ENCODE measurements at regions not wholly inside any gene's neighbourhood (a gene's known extent, or its start where the extent isn't known, plus 50 kb on each side); places are given as distances from the start of the nearest gene placed in this dataset.
A peak's percentile ranks its signal among the peaks of the same experiment; 100 is the strongest.

DNA sequence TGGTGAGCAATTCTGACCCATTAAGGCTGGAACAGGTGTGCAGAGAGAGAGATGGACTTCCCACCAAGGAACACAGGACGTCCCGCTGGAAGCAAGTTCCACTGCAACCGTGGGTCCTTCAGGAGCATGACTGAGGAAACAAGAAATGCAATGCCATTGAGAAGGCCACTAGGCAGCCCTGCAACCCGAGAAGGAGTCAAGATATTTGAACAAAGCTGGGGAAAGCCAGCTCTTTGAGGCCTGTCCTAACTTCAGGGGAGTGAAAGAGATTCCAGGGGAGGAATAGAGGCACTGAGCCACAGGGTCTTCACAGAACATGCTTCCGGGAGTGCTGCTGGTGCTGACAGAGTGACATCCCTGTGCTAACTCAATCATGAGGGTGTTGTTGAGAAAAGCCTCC lies 153.8 kb upstream of the ZNF236 start:
- Histone ChIP-seq H3K36me3 (replicated peaks) (no peaks in the 10 kb centered on the region), H3K27me3 (replicated peaks) (no peaks in the 10 kb centered on the region), H3K4me3 (ENCODE audit: low read depth, low read length) (no peak overlapping the region), H3K27ac (no peak overlapping the region)
- no peak for DNase-seq
- in situ Hi-C loops (cut with HindIII; ENCODE audit: low pct_ligation_motif_present, low sequenced_read_pairs): no loop called here
- TF ChIP-seq, protein P1, sequence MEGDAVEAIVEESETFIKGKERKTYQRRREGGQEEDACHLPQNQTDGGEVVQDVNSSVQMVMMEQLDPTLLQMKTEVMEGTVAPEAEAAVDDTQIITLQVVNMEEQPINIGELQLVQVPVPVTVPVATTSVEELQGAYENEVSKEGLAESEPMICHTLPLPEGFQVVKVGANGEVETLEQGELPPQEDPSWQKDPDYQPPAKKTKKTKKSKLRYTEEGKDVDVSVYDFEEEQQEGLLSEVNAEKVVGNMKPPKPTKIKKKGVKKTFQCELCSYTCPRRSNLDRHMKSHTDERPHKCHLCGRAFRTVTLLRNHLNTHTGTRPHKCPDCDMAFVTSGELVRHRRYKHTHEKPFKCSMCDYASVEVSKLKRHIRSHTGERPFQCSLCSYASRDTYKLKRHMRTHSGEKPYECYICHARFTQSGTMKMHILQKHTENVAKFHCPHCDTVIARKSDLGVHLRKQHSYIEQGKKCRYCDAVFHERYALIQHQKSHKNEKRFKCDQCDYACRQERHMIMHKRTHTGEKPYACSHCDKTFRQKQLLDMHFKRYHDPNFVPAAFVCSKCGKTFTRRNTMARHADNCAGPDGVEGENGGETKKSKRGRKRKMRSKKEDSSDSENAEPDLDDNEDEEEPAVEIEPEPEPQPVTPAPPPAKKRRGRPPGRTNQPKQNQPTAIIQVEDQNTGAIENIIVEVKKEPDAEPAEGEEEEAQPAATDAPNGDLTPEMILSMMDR (IDR thresholded peaks at IDR 0.05; ENCODE audit: low read depth, low read length, missing control alignments): no peak

GRCh38 chr18:76668119-76668518 lies 154.2 kb upstream of the ZNF236 start:
- no peak overlapping the region for H3K27ac ChIP-seq
- H3K36me3 ChIP-seq (replicated peaks): no peaks in the 10 kb centered on the region
- TF ChIP-seq, protein P1 (IDR thresholded peaks at IDR 0.05; ENCODE audit: low read depth, low read length, missing control alignments): no peak
- no peak for DNase-seq
- H3K27me3 ChIP-seq (replicated peaks): no peaks in the 10 kb centered on the region
- H3K4me3 ChIP-seq (ENCODE audit: low read depth, low read length): no peak overlapping the region
- in situ Hi-C loops (cut with HindIII; ENCODE audit: low pct_ligation_motif_present, low sequenced_read_pairs): no loop called here

- DNase-seq: no peak
These were observed 154.8 kb upstream of the ZNF236 start for GRCh38 chr18:76667603-76668002.

GRCh38 chr18:76662626-76663025 lies 159.7 kb upstream of the ZNF236 start:
- no peak for DNase-seq
- Histone ChIP-seq H3K27me3 (replicated peaks) (no peaks in the 10 kb centered on the region), H3K36me3 (replicated peaks) (no peaks in the 10 kb centered on the region), H3K4me3 (ENCODE audit: low read depth, low read length) (no peak overlapping the region), H3K27ac (no peak overlapping the region)
- TF ChIP-seq, protein P1 (IDR thresholded peaks at IDR 0.05; ENCODE audit: low read depth, low read length, missing control alignments): no peak
- in situ Hi-C loops (cut with HindIII; ENCODE audit: low pct_ligation_motif_present, low sequenced_read_pairs): no loop called here

More at GRCh38 chr18:76667603-76668002, 154.8 kb upstream of the ZNF236 start:
- TF ChIP-seq, protein P1 (IDR thresholded peaks at IDR 0.05; ENCODE audit: low read depth, low read length, missing control alignments): no peak
- Histone ChIP-seq H3K27ac (no peak overlapping the region), H3K27me3 (replicated peaks) (no peaks in the 10 kb centered on the region), H3K4me3 (ENCODE audit: low read depth, low read length) (no peak overlapping the region), H3K36me3 (replicated peaks) (no peaks in the 10 kb centered on the region)
- in situ Hi-C loops (cut with HindIII; ENCODE audit: low pct_ligation_motif_present, low sequenced_read_pairs): no loop called here

DNA sequence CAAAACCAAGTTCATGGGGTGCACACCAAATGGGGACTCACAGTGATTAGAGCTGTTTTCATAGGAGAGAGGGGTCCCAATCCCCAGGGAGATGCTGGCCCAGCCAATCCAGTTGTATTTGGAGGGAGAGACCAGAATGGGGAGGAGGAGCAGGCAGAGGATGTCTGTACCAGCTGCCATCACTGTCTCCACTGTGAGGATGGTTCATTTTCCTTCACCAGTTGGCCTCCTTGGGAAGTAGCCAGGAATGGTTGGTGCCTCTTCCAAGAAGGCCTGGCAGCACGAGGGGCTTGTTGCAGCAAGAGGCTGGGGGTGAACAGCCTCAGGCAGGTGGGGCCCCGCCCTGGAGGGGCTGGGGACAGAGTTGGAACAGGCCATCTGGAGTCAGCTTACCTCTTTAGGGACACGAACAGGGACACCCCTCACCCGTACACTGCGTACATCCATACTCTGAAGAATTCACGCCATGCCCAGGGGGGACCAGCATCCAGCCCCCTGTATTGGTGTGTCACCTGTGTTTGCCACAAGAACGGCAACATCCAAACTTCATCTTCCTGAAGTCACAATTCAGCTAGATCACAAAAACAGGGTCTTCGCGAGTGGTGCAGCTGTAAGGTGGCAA lies 161.7 kb upstream of the ZNF236 start:
- in situ Hi-C loops (cut with HindIII; ENCODE audit: low pct_ligation_motif_present, low sequenced_read_pairs): no loop called here
- TF ChIP-seq, protein P1 (IDR thresholded peaks at IDR 0.05; ENCODE audit: low read depth, low read length, missing control alignments): no peak

GRCh38 chr18:76658627-76659026 lies 163.6 kb upstream of the ZNF516 start:
- no peak for DNase-seq
- Histone ChIP-seq H3K27me3 (replicated peaks) (no peaks in the 10 kb centered on the region), H3K4me3 (ENCODE audit: low read depth, low read length) (no peak overlapping the region), H3K27ac (no peak overlapping the region), H3K36me3 (replicated peaks) (no peaks in the 10 kb centered on the region)
- in situ Hi-C loops (cut with HindIII; ENCODE audit: low pct_ligation_motif_present, low sequenced_read_pairs): no loop called here
- TF ChIP-seq, protein P1 (IDR thresholded peaks at IDR 0.05; ENCODE audit: low read depth, low read length, missing control alignments): peak; percentile 59

More for the DNA sequence above, 161.7 kb upstream of the ZNF236 start:
- Histone ChIP-seq H3K27ac (no peak overlapping the region), H3K36me3 (replicated peaks) (no peaks in the 10 kb centered on the region), H3K27me3 (replicated peaks) (no peaks in the 10 kb centered on the region), H3K4me3 (ENCODE audit: low read depth, low read length) (no peak overlapping the region)
- no peak for DNase-seq
